ENCODE measurements at regions not wholly inside any gene's neighbourhood (a gene's known extent, or its start where the extent isn't known, plus 50 kb on each side); places are given as distances from the start of the nearest gene placed in this dataset.
"Not testable (repeated sequence)": the region's sequence is repeated elsewhere in the genome, so short reads cannot be mapped to it uniquely, and the experiment has no call there.

DNA sequence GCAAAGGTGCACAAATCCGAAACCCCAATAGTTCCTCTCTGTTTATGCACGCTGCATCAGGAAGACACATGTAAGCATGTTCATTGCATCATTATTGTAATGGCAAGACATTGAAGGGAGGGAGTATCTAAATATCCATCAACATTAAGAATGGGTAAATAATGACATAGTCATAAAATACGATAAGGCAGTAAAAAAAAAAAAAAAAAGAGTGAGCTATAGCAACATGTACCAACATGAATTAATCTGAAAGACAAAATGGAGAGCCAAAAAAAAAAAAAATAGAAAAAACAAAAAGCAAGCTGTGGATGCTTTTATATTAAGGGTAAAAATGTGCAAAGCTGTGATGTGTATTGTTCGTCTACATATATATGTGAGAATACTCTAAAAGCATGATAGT is 70.2 kb upstream of the ABLIM1 start:
- DNase-seq: no peak
- intact Hi-C loops (cut with DNase I): no loop called here

DNA sequence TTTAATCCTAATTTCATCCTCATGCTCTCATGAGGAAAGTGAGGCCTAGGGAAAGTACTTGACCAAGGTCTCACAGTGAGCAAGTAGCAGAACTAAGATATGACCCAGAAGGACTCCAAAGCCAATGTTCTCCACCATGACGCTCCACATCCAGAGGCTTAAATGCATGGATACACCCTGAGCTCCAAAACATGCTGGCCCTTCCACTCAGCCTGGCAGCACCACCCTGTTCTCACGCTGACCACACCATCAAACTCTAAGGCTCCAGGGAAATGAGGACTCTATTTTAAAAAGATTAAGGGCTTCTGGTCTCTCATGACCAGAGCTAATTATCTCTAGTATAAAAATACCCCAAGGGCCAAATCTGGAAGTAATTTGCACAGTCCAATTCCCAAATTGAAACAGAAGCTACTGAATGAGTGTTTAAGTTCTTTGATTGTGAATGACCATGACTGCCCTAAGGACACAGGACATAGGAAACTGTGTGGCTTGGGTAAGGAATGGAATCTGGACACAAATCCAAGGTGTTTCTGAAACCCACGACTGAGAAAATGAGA is 71.1 kb upstream of the ABLIM1 start:
- no peak for DNase-seq
- intact Hi-C loops (cut with DNase I): no loop called here

DNA sequence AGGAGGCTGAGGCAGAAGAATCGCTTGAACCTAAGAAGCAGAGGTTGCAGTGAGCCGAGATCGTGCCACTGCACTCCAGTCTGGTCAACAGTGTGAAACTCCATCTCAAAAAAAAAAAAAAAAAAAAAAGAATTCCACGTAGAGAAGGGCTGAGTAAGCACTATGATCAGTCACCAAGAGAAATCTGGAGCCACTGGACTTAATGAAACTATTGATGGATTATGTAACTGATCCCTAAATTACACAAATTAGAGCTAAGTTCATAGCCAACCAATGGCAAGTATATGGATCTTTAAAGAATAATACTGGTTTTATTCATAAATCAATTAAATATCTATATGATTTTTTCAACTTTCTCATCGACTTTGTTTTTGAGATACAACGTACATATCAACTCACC is 72.2 kb upstream of the ABLIM1 start:
- DNase-seq: no peak
- intact Hi-C loops (cut with DNase I): no loop called here

DNA sequence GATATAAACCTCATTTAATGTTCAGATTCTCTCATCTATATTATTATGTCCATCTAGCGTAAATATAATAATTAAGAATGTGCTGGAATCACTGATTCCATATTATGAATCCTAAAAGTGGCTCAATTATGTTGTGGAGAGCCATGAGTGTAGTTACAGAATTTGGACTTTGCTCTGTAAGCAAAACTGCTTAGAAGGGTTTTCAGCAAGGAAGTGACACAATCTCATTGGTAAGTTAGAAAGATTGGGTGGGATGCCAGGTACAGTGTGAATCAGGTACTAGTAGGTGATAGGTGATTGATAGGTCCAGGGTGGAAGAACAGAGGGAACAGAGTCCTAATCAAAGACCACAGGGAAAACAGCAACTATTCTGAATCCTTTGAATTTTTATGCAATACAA is 74.9 kb upstream of the ABLIM1 start:
- DNase-seq: no peak
- intact Hi-C loops (cut with DNase I): no loop called here

DNA sequence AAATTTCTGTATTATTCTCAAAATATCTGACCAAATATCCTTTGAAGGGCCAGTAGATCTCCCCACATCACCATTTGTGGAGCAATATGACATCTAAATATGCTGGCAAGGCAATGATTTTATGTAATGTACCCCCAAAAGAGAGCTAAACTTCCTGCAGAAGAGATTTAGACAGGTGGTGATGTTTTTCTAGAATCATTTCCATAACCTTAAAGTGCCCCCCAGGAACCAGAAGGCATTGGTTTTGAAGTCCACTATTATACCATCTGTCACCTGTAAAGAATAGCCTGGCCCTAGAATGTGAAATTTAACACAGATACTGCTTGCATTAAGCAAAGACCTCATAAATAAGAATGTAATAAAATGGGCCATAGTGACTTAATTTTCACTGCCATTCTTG is 77.9 kb upstream of the ABLIM1 start:
- intact Hi-C loops (cut with DNase I): no loop called here

DNA sequence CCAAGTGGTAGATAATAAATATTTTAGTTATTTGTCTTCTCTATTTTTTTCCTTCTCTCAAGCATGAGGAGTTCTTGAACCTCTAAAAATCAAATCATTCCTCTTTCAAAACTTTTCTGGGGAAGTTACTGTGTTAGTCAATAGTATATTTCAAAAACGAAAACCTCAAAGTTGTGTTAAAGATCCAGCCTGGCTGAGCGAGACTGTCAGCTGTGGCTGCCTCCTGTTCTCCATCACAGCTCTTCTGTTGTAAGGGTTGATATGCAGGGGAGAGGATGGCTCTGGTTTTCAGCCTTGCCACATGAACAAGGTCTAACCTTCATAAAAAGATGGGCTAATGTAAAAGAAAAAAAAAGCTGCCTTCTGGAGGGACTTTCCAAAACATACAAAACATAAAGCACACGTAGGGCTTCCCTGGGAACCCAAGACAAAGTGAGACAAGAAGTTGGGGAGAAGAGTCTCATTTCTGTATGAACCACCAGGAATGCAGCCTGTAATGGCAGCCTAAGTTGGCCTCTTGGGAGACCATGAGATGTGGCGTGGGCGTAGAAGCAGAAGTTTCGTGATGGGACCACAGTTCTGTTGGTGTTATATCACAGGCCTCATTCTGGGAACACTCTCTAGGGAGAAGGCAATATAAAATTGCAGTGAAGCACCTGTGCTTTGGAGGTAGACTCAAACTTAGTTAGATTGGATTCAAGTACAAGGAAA is 77.9 kb upstream of the FHIP2A start:
- intact Hi-C loops (cut with DNase I): no loop called here
- DNase-seq: no peak

More for the DNA sequence above, 77.9 kb upstream of the ABLIM1 start:
- DNase-seq: no peak

DNA sequence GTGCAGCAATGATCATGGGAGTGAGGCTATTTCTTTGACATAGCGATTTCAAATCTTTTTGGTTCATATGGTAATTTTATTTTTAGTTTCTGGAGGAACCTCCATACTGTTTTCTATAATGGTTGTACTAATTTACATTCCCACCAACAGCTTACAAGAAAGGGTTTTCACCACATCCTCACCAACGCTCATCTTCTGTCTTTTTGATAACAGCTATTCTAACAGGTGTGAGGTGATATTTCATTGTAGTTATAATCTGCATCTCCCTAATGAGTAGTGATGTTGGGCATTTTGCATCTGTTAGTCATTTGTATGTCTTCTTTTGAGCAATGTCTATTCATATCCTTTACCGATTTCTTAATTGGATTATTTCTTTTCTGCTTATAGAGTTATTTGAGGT is 75.0 kb upstream of the FHIP2A start:
- intact Hi-C loops (cut with DNase I): no loop called here

DNA sequence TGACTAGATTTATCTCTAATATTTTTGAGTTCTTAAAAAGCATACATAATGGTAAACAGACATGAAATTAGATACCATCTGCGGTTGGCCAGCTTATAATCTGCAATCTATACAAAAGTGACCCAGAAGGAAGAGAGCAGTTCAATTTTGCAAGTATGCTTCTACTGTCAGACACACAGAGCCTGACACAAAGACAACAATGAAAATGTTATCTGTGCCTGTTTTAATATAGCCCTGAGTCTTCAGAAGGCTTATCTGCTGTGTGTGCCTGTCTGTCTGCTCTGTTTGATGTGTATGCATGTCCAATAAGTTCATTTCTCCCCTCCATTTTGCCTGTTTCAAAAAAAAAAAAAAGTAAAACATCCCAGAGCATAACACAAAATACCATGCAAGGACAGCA is 73.3 kb upstream of the FHIP2A start:
- DNase-seq: no peak
- intact Hi-C loops (cut with DNase I): no loop called here

More for the DNA sequence above, 75.0 kb upstream of the FHIP2A start:
- no peak for DNase-seq

DNA sequence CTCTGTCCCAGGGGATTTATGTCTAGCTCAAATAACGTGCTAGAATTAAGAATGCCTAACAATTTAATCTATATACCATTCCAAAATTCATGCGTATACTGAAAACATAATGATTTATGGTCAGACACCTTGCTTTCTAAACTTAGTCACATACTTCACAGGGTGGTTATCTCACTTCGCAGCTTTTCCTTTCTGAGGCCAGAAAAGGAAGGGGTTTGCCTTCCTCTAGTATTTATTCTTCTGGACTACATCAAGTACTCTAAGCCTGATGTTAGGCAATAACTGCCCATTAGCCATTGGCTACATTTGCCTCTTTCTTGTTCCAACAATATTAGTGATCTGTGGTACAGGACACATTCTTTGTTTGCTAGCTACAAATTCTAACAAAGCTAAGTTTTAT is 72.6 kb upstream of the FHIP2A start:
- DNase-seq: no peak
- intact Hi-C loops (cut with DNase I): no loop called here

DNA sequence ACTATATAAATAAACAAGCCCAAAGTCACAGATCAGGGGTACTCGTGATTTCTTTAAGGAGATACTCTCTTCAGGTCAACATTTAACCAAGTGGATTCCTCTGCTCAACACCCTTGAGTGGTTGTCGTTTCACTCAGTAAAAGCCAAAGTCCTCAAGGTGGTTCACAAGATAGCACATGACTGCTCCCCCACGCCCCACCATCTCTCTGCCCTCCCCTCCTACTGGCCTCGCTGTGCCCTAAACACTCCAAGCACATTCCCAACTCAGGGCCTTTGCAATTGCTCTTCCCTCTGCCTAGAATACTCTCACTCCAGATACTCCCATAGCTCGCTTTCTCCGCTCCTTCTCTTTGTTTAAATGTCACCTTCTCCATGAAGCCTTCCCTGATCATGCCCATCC is 72.1 kb upstream of the FHIP2A start:
- intact Hi-C loops (cut with DNase I): no loop called here

DNA sequence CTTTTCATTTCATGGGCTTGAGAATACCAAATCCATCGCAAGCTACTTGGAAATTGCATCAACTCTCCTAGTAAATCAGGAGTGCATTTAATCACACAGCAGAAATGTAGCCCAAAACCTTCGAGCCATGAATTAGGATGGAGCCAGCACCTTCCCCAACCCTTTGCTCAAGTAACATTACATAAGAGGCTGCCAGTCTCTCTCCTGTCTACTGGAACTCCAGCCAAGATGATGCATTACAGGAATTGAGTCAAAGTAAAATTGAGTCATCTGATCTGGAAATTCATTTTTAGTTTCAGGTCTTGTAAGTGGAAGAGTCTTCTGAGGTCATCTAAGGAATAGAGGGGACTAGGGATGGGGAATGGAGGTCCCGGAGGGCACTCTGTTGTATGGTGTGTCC is 69.7 kb upstream of the FHIP2A start:
- intact Hi-C loops (cut with DNase I): no loop called here
- peak in 1 of 42 donors; percentile 42 for DNase-seq

More for the DNA sequence above, 72.1 kb upstream of the FHIP2A start:
- DNase-seq: no peak

DNA sequence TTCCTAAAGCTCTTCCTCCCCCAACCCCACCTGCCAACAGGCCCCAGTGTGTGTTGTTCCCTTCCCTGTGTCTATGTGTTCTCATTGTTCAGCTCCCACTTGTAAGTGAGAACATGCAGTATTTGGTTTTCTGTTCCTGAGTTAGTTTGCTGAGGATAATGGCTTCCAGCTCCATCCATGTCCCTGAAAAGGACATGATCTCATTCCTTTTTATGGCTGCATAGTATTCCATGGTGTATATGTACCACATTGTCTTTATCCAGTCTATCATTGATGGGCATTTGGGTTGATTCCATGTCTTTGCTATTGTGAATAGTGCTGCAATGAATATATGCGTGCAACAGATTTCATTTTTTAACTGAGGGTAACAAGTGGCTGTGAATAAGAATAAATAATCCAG is 69.0 kb upstream of the FHIP2A start:
- intact Hi-C loops (cut with DNase I); DNase-seq: not testable (repeated sequence)

DNA sequence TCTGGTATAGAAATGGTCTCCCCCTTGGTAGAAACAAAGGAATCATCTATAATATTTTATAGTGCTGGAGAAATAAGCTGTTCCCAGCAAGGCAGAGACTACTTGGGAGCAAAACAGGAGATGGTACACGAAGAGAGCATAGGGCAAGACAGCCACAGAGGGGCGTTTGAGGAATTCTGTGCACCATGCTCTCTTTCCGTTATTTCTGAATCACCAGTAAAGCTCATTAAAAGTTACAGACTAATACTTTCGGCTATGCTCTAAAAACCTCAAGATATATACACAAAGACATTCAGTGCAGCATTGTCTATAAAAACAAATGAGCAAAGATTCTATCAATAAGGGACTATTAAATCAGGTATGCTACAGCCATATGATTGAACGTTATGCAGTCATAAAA is 68.5 kb upstream of the FHIP2A start:
- DNase-seq: no peak
- intact Hi-C loops (cut with DNase I): no loop called here

DNA sequence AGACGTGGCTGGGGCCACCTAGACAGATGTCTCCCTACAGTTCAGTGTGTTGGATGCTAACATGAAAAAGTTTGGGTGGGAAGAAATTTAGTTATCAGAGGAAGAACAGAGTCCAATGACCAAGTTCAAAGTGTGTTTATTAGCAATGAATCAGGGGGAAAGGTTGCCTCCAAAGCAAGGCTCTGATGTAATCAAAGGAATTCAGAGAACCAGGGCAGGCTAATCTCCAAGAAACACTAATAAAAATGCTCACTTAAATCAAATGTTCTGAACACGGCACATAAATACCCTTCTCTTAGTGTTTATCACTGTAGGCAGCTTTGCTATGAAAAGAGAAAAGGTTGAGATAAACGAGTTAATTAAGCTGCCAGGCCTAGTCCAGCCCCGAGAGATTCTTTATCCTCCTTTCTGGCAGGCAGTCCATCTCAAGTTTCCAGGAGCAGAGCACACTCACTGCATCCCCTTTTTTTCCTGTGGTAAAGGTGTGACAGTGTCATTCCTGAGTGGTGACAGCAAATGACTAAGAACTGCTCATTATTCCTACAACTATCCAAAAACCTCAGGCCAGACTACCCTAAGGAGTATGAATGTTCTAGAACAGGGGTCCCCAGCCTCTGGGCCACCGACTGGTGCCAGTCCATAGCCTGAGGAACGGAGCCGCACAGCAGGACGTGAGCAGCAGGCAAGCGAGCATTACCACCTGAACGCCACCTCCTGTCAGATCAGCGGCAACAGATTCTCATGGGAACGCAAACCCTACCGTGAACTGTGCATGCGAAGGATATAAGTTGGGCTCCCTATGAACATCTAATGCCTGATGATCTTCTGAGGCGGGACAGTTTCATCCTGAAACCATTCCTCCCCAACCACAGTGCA is 66.9 kb upstream of the FHIP2A start:
- no peak for DNase-seq
- intact Hi-C loops (cut with DNase I): no loop called here

DNA sequence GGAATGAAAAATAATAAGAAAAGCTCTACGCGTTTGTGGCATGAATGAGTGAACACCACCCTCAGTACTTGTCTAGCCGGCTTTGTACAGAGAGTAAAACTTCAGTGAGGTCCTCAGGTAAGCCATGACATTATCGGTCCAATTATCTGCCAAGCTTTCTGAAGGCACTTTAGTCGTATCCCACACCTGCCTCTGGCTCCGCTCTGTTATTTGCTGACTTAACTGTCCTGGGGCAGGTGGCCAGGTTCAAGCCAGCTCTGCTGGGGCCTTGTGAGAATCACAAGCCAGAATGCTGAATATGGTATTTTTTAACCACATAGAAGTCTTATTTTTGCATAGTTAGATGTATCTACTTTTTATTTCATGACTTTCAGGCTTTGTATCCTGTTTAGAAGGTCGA is 66.0 kb upstream of the FHIP2A start:
- intact Hi-C loops (cut with DNase I): no loop called here
- DNase-seq: no peak

DNA sequence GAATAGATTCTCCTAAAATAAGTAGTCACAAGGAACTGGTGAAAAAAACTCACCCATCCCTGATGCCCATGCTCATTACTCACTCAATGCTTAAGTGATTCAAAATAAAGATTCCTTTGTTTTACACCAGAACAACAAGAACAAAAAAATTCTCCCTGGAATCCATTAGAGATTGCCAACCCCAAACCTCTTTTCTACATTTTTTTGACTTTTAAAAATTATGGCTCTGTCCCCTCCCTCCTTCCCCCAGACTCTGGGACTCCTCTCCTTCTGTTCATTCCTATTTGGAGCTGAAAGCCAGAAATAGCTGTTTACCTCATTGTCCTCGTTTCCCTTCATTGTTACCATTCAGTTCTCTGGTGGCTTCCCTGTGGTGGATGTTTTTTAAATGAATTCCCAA is 63.2 kb upstream of the FHIP2A start:
- intact Hi-C loops (cut with DNase I): no loop called here
- no peak for DNase-seq

DNA sequence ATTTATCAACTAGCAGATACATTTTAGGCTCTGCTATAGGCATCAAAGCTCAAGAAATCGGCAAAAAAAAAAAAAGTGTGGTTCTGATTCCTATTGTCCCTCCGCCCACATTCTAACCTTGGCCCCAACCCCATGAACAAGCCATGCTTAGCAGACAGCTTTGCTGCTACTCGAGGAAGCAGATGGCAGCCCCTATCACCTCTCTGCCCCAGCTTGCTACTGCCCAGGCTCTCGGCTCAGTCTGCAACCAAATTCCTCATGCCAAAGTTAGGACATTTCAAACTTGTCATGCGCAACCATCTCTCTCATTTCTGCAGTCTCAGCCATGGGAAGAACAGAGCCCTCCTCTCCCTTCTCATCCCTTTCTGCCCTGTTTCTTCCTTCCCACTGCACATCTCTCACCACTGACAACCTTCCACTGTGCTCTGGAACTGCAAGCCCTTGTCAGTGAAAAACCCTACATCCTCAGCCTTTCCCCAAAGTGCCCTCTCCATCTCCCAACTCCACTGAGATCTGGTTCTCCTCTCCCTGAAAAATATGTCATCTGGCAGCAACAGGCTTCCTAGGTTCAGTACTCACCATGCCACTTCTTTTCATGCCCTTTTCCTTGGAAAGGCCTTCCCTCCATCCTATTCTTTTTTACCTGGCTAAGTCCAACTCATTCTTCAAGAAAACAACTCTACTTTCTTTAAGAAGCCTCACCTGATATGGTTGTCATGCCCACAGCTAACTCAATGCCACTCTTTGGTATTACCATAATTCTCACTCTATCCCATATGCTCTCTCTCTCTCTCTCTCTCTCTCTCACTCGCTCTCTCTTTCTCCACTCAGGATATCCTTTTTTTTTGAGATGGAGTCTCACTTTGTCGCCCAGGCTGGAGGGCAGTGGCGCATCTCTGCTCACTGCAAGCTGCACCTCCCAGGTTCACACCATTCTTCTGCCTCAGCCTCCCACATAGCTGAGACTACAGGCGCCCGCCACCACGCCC is 60.1 kb upstream of the FHIP2A start:
- intact Hi-C loops (cut with DNase I): no loop called here
- DNase-seq: no peak

DNA sequence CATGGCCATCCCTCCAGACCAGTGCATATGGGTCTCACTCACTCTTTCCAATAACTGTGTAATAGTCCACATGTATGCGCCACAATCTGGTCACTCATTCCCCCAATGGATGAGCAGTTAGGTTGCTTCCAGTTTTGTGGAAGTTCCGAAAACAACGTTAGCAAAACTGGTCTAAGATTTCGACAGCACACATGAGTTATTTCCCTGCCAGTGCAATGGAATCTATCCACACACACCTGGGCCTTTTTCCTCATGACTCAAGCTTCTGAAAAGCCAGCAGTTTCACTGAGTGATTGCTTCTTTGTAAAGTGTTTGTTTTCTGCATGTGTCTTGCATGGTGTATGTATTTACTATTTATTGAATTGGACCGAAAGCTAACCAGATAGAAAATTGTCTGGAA is 58.8 kb upstream of the FHIP2A start:
- intact Hi-C loops (cut with DNase I): no loop called here
- DNase-seq: no peak

DNA sequence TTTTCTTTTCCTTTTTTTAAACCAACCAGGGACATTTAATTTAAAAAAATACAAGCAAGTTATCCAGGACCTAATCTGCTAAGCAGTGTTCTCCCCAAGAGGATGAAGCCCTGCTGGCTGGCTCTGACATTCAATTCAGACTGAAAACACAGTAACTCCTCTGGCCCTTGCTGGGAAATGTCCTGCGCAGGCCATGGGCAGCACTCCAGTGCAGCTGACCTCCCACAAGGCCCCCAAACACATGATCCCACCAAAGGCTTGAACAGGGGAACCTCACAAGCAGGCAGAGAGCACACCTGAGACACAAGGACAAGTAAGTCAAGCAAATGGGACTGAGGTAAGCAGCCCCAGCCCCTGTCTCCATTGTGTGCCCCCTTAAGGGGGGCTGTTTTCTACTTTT is 56.9 kb upstream of the FHIP2A start:
- peak in 19 of 42 donors; percentile 4 to 57 (median 36) for DNase-seq
- intact Hi-C loops (cut with DNase I): no loop called here
